OCI-LY1 (cell line): ENCODE measurements at regions not wholly inside any gene's neighbourhood (a gene's known extent, or its start where the extent isn't known, plus 50 kb on each side); places are given as distances from the start of the nearest gene placed in this dataset.

ENCODE experiments used
- CTCF ChIP-seq: fragments of 200-600 bp; sonication (generic), shearing (Covaris generic); IDR thresholded peaks from 2 replicates; pipeline ENCODE4 v1.5.1; 2017; ENCODE audit warnings: mild to moderate bottlenecking, antibody characterized with exemption, low read length, moderate library complexity, mixed read lengths
- EZH2 ChIP-seq: fragments of 200-600 bp; sonication (generic), shearing (Covaris generic); IDR thresholded peaks from 2 replicates; pipeline ENCODE4 v1.8.0; 2017; ENCODE audit warnings: borderline replicate concordance, mixed run types, mild to moderate bottlenecking, antibody characterized with exemption, low read length, moderate library complexity, mixed read lengths

- TF ChIP-seq CTCF (no peak), EZH2 (no peak)
Measured at GRCh38 chr12:81956468-81956860, 197.3 kb upstream of the PPFIA2 start.
